Transverse colon (tissue), 4 donors: ENCODE measurements at regions not wholly inside any gene's neighbourhood (a gene's known extent, or its start where the extent isn't known, plus 50 kb on each side); places are given as distances from the start of the nearest gene placed in this dataset.
"Not testable (repeated sequence)": the region's sequence is repeated elsewhere in the genome, so short reads cannot be mapped to it uniquely, and the experiment has no call there.

Experiments
- CTCF ChIP-seq, 5 experiments: fragments of 200-600 bp in 3 of 5; fragments of 450-650 bp in 2 of 5; sonication (generic) in 3 of 5; IDR thresholded peaks; 1 replicate in 2 of 5; 2 replicates in 3 of 5; pipeline ENCODE4 v1.5.1; 2016 to 2017; ENCODE audit warnings: antibody characterized with exemption in 5 of 5, inconsistent platforms in 3 of 5, mild to moderate bottlenecking in 2 of 5, moderate library complexity in 1 of 5
- EP300 ChIP-seq: sonication (generic); formaldehyde crosslinking; IDR thresholded peaks from one replicate; pipeline ENCODE4 v1.6.1; 2017; ENCODE audit warnings: antibody characterized with exemption, low read depth
- POLR2A ChIP-seq: fragments of 450-650 bp; IDR thresholded peaks from one replicate; pipeline ENCODE4 v1.6.1; 2016; ENCODE audit warnings: antibody characterized with exemption, mild to moderate bottlenecking, moderate library complexity
- POLR2AphosphoS5 ChIP-seq, 3 donors: sonication (generic); formaldehyde crosslinking; IDR thresholded peaks; one replicate each; pipeline ENCODE4 v1.6.1; 2016; ENCODE audit warnings: antibody characterized with exemption in 3 of 3

GRCh38 chr20:53644108-53644507 lies 50.5 kb upstream of the ZNF217 start:
- not testable (repeated sequence) for TF ChIP-seq CTCF (IDR thresholded peaks at IDR 0.05); POLR2AphosphoS5 (IDR thresholded peaks at IDR 0.05); EP300; POLR2A
